WTC11 (cell line): ENCODE measurements at regions not wholly inside any gene's neighbourhood (a gene's known extent, or its start where the extent isn't known, plus 50 kb on each side); places are given as distances from the start of the nearest gene placed in this dataset.

Experiments
- ATAC-seq: fragments of 200-7000 bp; cut with Tn5 transposase; 2 replicates; pipeline ENCODE4 v1.10.0; 2021; ENCODE audit warnings: mild to moderate bottlenecking, moderate library complexity
- CTCF ChIA-PET: fragments of 300-600 bp; sonication (Branson Sonifier 250); formaldehyde crosslinking; loops from one replicate; lab custom pipeline; 2021; ENCODE audit warnings: antibody characterized with exemption; lab: Charles Lee
- POLR2A ChIA-PET: fragments of 350-600 bp; sonication (Branson Sonifier 250); formaldehyde crosslinking; loops from one replicate; lab custom pipeline; 2021; ENCODE audit warnings: antibody characterized with exemption; lab: Charles Lee
- DNase-seq: peaks from one replicate; pipeline ENCODE4 v3.0.0; 2021; ENCODE audit warnings: low spot score
- H3K27ac Mint-ChIP-seq: 2 replicates; pipeline ENCODE4 v1.8.0; 2021; ENCODE audit warnings: mixed read lengths
- H3K27me3 Mint-ChIP-seq: 2 replicates; pipeline ENCODE4 v1.8.0; 2021; ENCODE audit warnings: low read depth, mild to moderate bottlenecking, moderate library complexity, mixed read lengths
- H3K36me3 Mint-ChIP-seq: 2 replicates; pipeline ENCODE4 v1.8.0; 2021; ENCODE audit warnings: mixed read lengths
- H3K4me1 Mint-ChIP-seq: 2 replicates; pipeline ENCODE4 v1.8.0; 2022; ENCODE audit warnings: mixed read lengths
- H3K4me3 Mint-ChIP-seq: 2 replicates; pipeline ENCODE4 v1.8.0; 2021; ENCODE audit warnings: mild to moderate bottlenecking, moderate library complexity, mixed read lengths
- H3K9me3 Mint-ChIP-seq: 2 replicates; pipeline ENCODE4 v1.8.0; 2021; ENCODE audit warnings: mixed read lengths
- AFF4 ChIP-seq: sonication (generic); formaldehyde crosslinking; IDR thresholded peaks from 2 replicates; pipeline ENCODE4 v1.8.1; 2023; ENCODE audit warnings: mild to moderate bottlenecking, missing genetic modification reagents, borderline replicate concordance
- AR ChIP-seq: fragments of 250-450 bp; sonication (Bioruptor Pico); IDR thresholded peaks from 2 replicates; pipeline ENCODE4 v1.9.0; 2021; ENCODE audit warnings: mild to moderate bottlenecking
- CREB1 ChIP-seq: sonication (generic); formaldehyde crosslinking; IDR thresholded peaks from 2 replicates; pipeline ENCODE4 v1.8.0; 2023; ENCODE audit warnings: mild to moderate bottlenecking, missing genetic modification reagents
- CTCF ChIP-seq: fragments of 200-600 bp; IDR thresholded peaks from 2 replicates; pipeline ENCODE4 v1.8.0; 2022; ENCODE audit warnings: antibody characterized with exemption
- ESRRA ChIP-seq: sonication (generic); formaldehyde crosslinking; IDR thresholded peaks from 2 replicates; pipeline ENCODE4 v1.8.1; 2022; ENCODE audit warnings: mild to moderate bottlenecking, missing genetic modification reagents, borderline replicate concordance
- GTF2I ChIP-seq: fragments of 250-450 bp; sonication (Bioruptor Pico); conservative IDR thresholded peaks from 2 replicates; pipeline ENCODE4 v1.4.0; 2021; ENCODE audit warnings: mild to moderate bottlenecking
- HMGXB4 ChIP-seq: sonication (generic); formaldehyde crosslinking; IDR thresholded peaks from 2 replicates; pipeline ENCODE4 v1.8.1; 2023; ENCODE audit warnings: mild to moderate bottlenecking, moderate library complexity, missing genetic modification reagents
- NFATC4 ChIP-seq: fragments of 250-450 bp; sonication (Bioruptor Pico); IDR thresholded peaks from 2 replicates; pipeline ENCODE4 v1.9.0; 2021; ENCODE audit warnings: mild to moderate bottlenecking
- OVOL2 ChIP-seq: fragments of 250-450 bp; sonication (Bioruptor Pico); IDR thresholded peaks from 2 replicates; pipeline ENCODE4 v1.9.0; 2021; ENCODE audit warnings: mild to moderate bottlenecking, borderline replicate concordance
- STAT6 ChIP-seq: sonication (generic); formaldehyde crosslinking; conservative IDR thresholded peaks from 2 replicates; pipeline ENCODE4 v1.8.1; 2023; ENCODE audit warnings: mild to moderate bottlenecking, low read depth, missing genetic modification reagents, moderate library complexity
- ZNF121 ChIP-seq: sonication (generic); formaldehyde crosslinking; IDR thresholded peaks from 2 replicates; pipeline ENCODE4 v1.8.0; 2023; ENCODE audit warnings: missing genetic modification reagents
- ZNF219 ChIP-seq: sonication (generic); formaldehyde crosslinking; IDR thresholded peaks from 2 replicates; pipeline ENCODE4 v1.8.0; 2023; ENCODE audit warnings: missing genetic modification reagents, mild to moderate bottlenecking, borderline replicate concordance
- ZNF263 ChIP-seq: sonication (generic); formaldehyde crosslinking; IDR thresholded peaks from 2 replicates; pipeline ENCODE4 v1.8.1; 2022; ENCODE audit warnings: low read depth, mild to moderate bottlenecking, moderate library complexity, missing genetic modification reagents
- ZNF317 ChIP-seq: sonication (generic); formaldehyde crosslinking; IDR thresholded peaks from 2 replicates; pipeline ENCODE4 v1.8.1; 2023; ENCODE audit warnings: low read depth, mild to moderate bottlenecking, moderate library complexity, missing genetic modification reagents, borderline replicate concordance
- ZNF396 ChIP-seq: fragments of 250-450 bp; sonication (Bioruptor Pico); IDR thresholded peaks from 2 replicates; pipeline ENCODE4 v1.8.0; 2021; ENCODE audit warnings: mild to moderate bottlenecking, moderate library complexity, borderline replicate concordance
- ZNF425 ChIP-seq: fragments of 250-450 bp; sonication (Bioruptor Pico); conservative IDR thresholded peaks from 2 replicates; pipeline ENCODE4 v1.9.0; 2021; ENCODE audit warnings: mild to moderate bottlenecking

- CTCF ChIA-PET, result no interaction called here
- Mint-ChIP-seq H3K4me1 (peaks cover 35% of the 10 kb centered on the region), H3K9me3 (peaks cover 5% of the 10 kb centered on the region; the same call in 1 of the 2 replicates), H3K27me3 (no peaks in the 10 kb centered on the region), H3K27ac (no peak overlapping the region), H3K4me3 (no peak overlapping the region), H3K36me3 (no peaks in the 10 kb centered on the region)
- POLR2A ChIA-PET, result interaction anchor here (0.7 kb wide), 1 partner anchor 667 kb away, joined by 6 read pairs; no protein-coding TSS in a partner anchor
- ATAC-seq (peak; percentile 70), DNase-seq (no peak)
- TF ChIP-seq ZNF121 (CRISPR knock-in tag) (no peak), GTF2I (no peak), CREB1 (CRISPR knock-in tag) (no peak), STAT6 (CRISPR knock-in tag) (no peak), ZNF317 (no peak), CTCF (no peak), HMGXB4 (CRISPR knock-in tag) (no peak), ESRRA (CRISPR knock-in tag) (no peak), AR (CRISPR knock-in tag) (no peak), AFF4 (CRISPR knock-in tag) (no peak), ZNF219 (CRISPR knock-in tag) (no peak), ZNF425 (CRISPR knock-in tag) (no peak), ZNF396 (CRISPR knock-in tag) (no peak), ZNF263 (CRISPR knock-in tag) (no peak), OVOL2 (CRISPR knock-in tag) (no peak), NFATC4 (CRISPR knock-in tag) (no peak)
Observed at GRCh38 chr13:109857803-109858202, 71.4 kb upstream of the IRS2 start.
